ENCODE measurements at regions not wholly inside any gene's neighbourhood (a gene's known extent, or its start where the extent isn't known, plus 50 kb on each side); places are given as distances from the start of the nearest gene placed in this dataset.
"Not testable (repeated sequence)": the region's sequence is repeated elsewhere in the genome, so short reads cannot be mapped to it uniquely, and the experiment has no call there.

- Histone ChIP-seq H3K4me3 (no peak overlapping the region), H3K36me3 (ENCODE audit: low read depth, missing control alignments) (no peaks in the 10 kb centered on the region), H3K4me1 (no peaks in the 10 kb centered on the region), H3K27ac (no peak overlapping the region), H3K27me3 (no peaks in the 10 kb centered on the region), H3K9me3 (no peaks in the 10 kb centered on the region)
- no peak for DNase-seq
- intact Hi-C loops (cut with DNase I; ENCODE audit: low total_unique reads), result no loop called here
- 72 to 87% methylated on average over 6 of the region's 6 CpGs for WGBS, 2 donors
- TF ChIP-seq POLR2A (IDR thresholded peaks at IDR 0.05), result no peak
- no peak for TF ChIP-seq CTCF (IDR thresholded peaks at IDR 0.05)
Measured at GRCh38 chr18:56445422-56445821, 193.0 kb downstream of the TXNL1 start.

- WGBS, 2 donors, result 80 to 94% methylated on average over 3 of the region's 3 CpGs
- Histone ChIP-seq H3K36me3 (ENCODE audit: low read depth, missing control alignments) (no peaks in the 10 kb centered on the region), H3K4me1 (no peaks in the 10 kb centered on the region), H3K4me3 (no peak overlapping the region), H3K27me3 (no peaks in the 10 kb centered on the region), H3K9me3 (no peaks in the 10 kb centered on the region), H3K27ac (no peak overlapping the region)
- intact Hi-C loops (cut with DNase I; ENCODE audit: low total_unique reads), result no loop called here
- TF ChIP-seq CTCF (IDR thresholded peaks at IDR 0.05), result no peak
- no peak for TF ChIP-seq POLR2A (IDR thresholded peaks at IDR 0.05)
- DNase-seq, result no peak
Measured at GRCh38 chr18:56444201-56444600, 194.2 kb downstream of the TXNL1 start.

GRCh38 chr18:56443166-56443907 is 195.1 kb downstream of the TXNL1 start:
- intact Hi-C loops (cut with DNase I; ENCODE audit: low total_unique reads), result no loop called here
- H3K36me3 ChIP-seq (ENCODE audit: low read depth, missing control alignments), result no peaks in the 10 kb centered on the region
- no peaks in the 10 kb centered on the region for H3K4me1 ChIP-seq
- no peaks in the 10 kb centered on the region for H3K27me3 ChIP-seq
- no peak overlapping the region for H3K27ac ChIP-seq
- TF ChIP-seq POLR2A (IDR thresholded peaks at IDR 0.05), result no peak
- TF ChIP-seq CTCF (IDR thresholded peaks at IDR 0.05), result no peak
- DNase-seq, result no peak
- 83 to 89% methylated on average over 3 of the region's 3 CpGs for WGBS, 2 donors
- no peaks in the 10 kb centered on the region for H3K9me3 ChIP-seq
- H3K4me3 ChIP-seq, result no peak overlapping the region

GRCh38 chr18:56438480-56438879 is 199.9 kb downstream of the TXNL1 start:
- H3K4me1 ChIP-seq; H3K4me3 ChIP-seq; DNase-seq; H3K9me3 ChIP-seq; H3K27me3 ChIP-seq; H3K27ac ChIP-seq; H3K36me3 ChIP-seq (ENCODE audit: low read depth, missing control alignments); intact Hi-C loops (cut with DNase I; ENCODE audit: low total_unique reads): not testable (repeated sequence)
- 86 to 97% methylated on average over 2 of the region's 2 CpGs for WGBS, 2 donors

- no peak for TF ChIP-seq POLR2A (IDR thresholded peaks at IDR 0.05)
- no peak for TF ChIP-seq CTCF (IDR thresholded peaks at IDR 0.05)
- intact Hi-C loops (cut with DNase I; ENCODE audit: low total_unique reads), result no loop called here
- DNase-seq, result no peak
- H3K9me3 ChIP-seq, result no peaks in the 10 kb centered on the region
- no peaks in the 10 kb centered on the region for H3K4me1 ChIP-seq
- H3K27ac ChIP-seq, result no peak overlapping the region
- no peaks in the 10 kb centered on the region for H3K36me3 ChIP-seq (ENCODE audit: low read depth, missing control alignments)
- H3K27me3 ChIP-seq, result no peaks in the 10 kb centered on the region
- H3K4me3 ChIP-seq, result no peak overlapping the region
- WGBS, 2 donors, result 55 to 57% methylated on average over 1 of the region's 1 CpG
Measured at GRCh38 chr18:56436651-56437050, 201.7 kb downstream of the TXNL1 start.
